HCT116 (cell line): ENCODE measurements at regions not wholly inside any gene's neighbourhood (a gene's known extent, or its start where the extent isn't known, plus 50 kb on each side); places are given as distances from the start of the nearest gene placed in this dataset.

Source experiments
- ATAC-seq: fragments of 200-7000 bp; cut with Tn5 transposase; 2 replicates; pipeline ENCODE4 v1.9.1; 2020; ENCODE audit warnings: mild to moderate bottlenecking, moderate library complexity
- BruUV-seq: library from RNA; stranded (reverse); fragments of 400-500 nt; replicated peaks from 2 replicates; lab custom pipeline; 2021; lab: Mats Ljungman, UMichigan
- CTCF ChIA-PET: fragments of 300-600 bp; sonication (Branson Sonifier 250); formaldehyde crosslinking; loops from one replicate; lab custom pipeline; 2021; ENCODE audit warnings: antibody characterized with exemption; lab: Charles Lee
- POLR2A ChIA-PET: fragments of 300-600, 350-600 bp; sonication (Branson Sonifier 250); formaldehyde crosslinking; loops from one replicate; lab custom pipeline; 2021; ENCODE audit warnings: antibody characterized with exemption; lab: Charles Lee
- RAD21 ChIA-PET, 2 experiments: fragments of 300-600 bp; sonication (Branson Sonifier 250); formaldehyde crosslinking; loops; one replicate each; lab custom pipeline; 2023; ENCODE audit warnings: low total read pairs in 2 of 2; ENCODE audit not compliant: uncharacterized antibody in 2 of 2, unreplicated experiment in 2 of 2, low non-redundant PET in 1 of 2; lab: Charles Lee
- DNase-seq: peaks from one replicate; pipeline ENCODE4 v3.0.0-alpha.2; 2010; ENCODE audit warnings: low read depth, low spot score
- H2AFZ ChIP-seq: fragments of 200-600 bp; shearing (Covaris generic), sonication (generic); 2 replicates; pipeline ENCODE4 v1.6.1; 2017; ENCODE audit warnings: low read depth, mixed run types, mixed read lengths, antibody characterized with exemption, low read length; ENCODE audit not compliant: poor library complexity, severe bottlenecking
- H3K27ac ChIP-seq: 2 replicates; pipeline ENCODE4 v1.5.1; 2012; ENCODE audit warnings: low read depth, low read length
- H3K27me3 ChIP-seq: fragments of 200-600 bp; sonication (generic); 2 replicates; pipeline ENCODE4 v1.6.1; 2016; ENCODE audit warnings: mixed run types, low read length, mixed read lengths; ENCODE audit not compliant: insufficient read depth
- H3K36me3 ChIP-seq, 2 experiments: fragments of 200-500 bp in 1 of 2; fragments of 200-600 bp in 1 of 2; sonication (Bioruptor generic) in 1 of 2; sonication (generic) in 1 of 2; 2 replicates each; pipeline versions ENCODE4 v1.5.1 to v1.6.1; 2014 to 2016; ENCODE audit warnings: low read length in 2 of 2, inconsistent platforms in 1 of 2, mixed read lengths in 1 of 2, mixed run types in 1 of 2; ENCODE audit not compliant: insufficient read depth in 2 of 2, control insufficient read depth in 1 of 2
- H3K4me1 ChIP-seq, 2 experiments: fragments of 200-600 bp in 1 of 2; sonication (generic) in 1 of 2; 2 replicates each; pipeline versions ENCODE4 v1.5.1 to v1.6.1; 2012 to 2017; ENCODE audit warnings: low read length in 2 of 2, inconsistent platforms in 1 of 2, mild to moderate bottlenecking in 1 of 2, mixed read lengths in 1 of 2, mixed run types in 1 of 2, moderate library complexity in 1 of 2; ENCODE audit not compliant: insufficient read depth in 2 of 2, control insufficient read depth in 1 of 2
- H3K4me2 ChIP-seq: fragments of 200-600 bp; sonication (generic); 2 replicates; pipeline ENCODE4 v1.6.1; 2017; ENCODE audit warnings: mixed run types, low read length, mixed read lengths
- H3K4me3 ChIP-seq, 2 experiments: fragments of 200-600 bp in 1 of 2; sonication (generic) in 1 of 2; replicated peaks in 1 of 2; 2 replicates each; pipeline ENCODE4 v1.5.1; 2011 to 2016; ENCODE audit warnings: low read length in 2 of 2, control low read depth in 1 of 2, low read depth in 1 of 2, mild to moderate bottlenecking in 1 of 2, mixed read lengths in 1 of 2, mixed run types in 1 of 2
- H3K79me2 ChIP-seq: fragments of 200-600 bp; sonication (generic); 2 replicates; pipeline ENCODE4 v1.6.1; 2017; ENCODE audit warnings: mild to moderate bottlenecking, mixed run types, low read length, moderate library complexity, mixed read lengths; ENCODE audit not compliant: insufficient read depth
- H3K9ac ChIP-seq: fragments of 200-600 bp; sonication (generic); 2 replicates; pipeline ENCODE4 v1.6.1; 2016; ENCODE audit warnings: low read length, mixed read lengths
- H3K9me2 ChIP-seq: fragments of 200-600 bp; sonication (generic), shearing (Covaris generic); 2 replicates; pipeline ENCODE4 v1.6.1; 2017; ENCODE audit warnings: mixed run types, mild to moderate bottlenecking, moderate library complexity; ENCODE audit not compliant: insufficient read depth
- H3K9me3 ChIP-seq, 2 experiments: fragments of 200-500 bp in 1 of 2; fragments of 200-600 bp in 1 of 2; sonication (Bioruptor generic) in 1 of 2; sonication (generic) in 1 of 2; 2 replicates each; pipeline ENCODE4 v1.6.1; 2014 to 2017; ENCODE audit warnings: low read length in 2 of 2, mixed read lengths in 2 of 2, inconsistent platforms in 1 of 2, low read depth in 1 of 2, mild to moderate bottlenecking in 1 of 2, mixed run types in 1 of 2, moderate library complexity in 1 of 2; ENCODE audit not compliant: control insufficient read depth in 1 of 2, insufficient read depth in 1 of 2
- H4K20me1 ChIP-seq: fragments of 200-600 bp; sonication (generic), shearing (Covaris generic); 2 replicates; pipeline ENCODE4 v1.6.1; 2017; ENCODE audit warnings: mixed run types, mild to moderate bottlenecking, moderate library complexity; ENCODE audit not compliant: insufficient read depth
- ATF3 ChIP-seq: IDR thresholded peaks from 2 replicates; pipeline ENCODE4 v1.6.1; 2012
- CEBPB ChIP-seq: IDR thresholded peaks from 2 replicates; pipeline ENCODE4 v1.6.1; 2012; ENCODE audit warnings: low read depth
- EGR1 ChIP-seq: IDR thresholded peaks from 2 replicates; pipeline ENCODE4 v1.6.1; 2012; ENCODE audit warnings: low read depth
- FOSL1 ChIP-seq: IDR thresholded peaks from 2 replicates; pipeline ENCODE4 v1.6.1; 2012; ENCODE audit warnings: low read depth
- JUND ChIP-seq: IDR thresholded peaks from 2 replicates; pipeline ENCODE4 v1.6.1; 2012
- POLR2A ChIP-seq: IDR thresholded peaks from 2 replicates; pipeline ENCODE4 v1.7.0; 2011; ENCODE audit warnings: borderline replicate concordance; ENCODE audit not compliant: insufficient read depth, insufficient read length; ENCODE audit errors: extremely low read depth
- RAD21 ChIP-seq: IDR thresholded peaks from 2 replicates; pipeline ENCODE4 v1.6.1; 2012; ENCODE audit warnings: low read depth, mild to moderate bottlenecking
- SIN3A ChIP-seq: IDR thresholded peaks from 2 replicates; pipeline ENCODE4 v1.6.1; 2012; ENCODE audit warnings: low read depth
- SRF ChIP-seq: IDR thresholded peaks from 2 replicates; pipeline ENCODE4 v1.6.1; 2012; ENCODE audit warnings: low read depth
- TCF7L2 ChIP-seq: IDR thresholded peaks from 2 replicates; pipeline ENCODE4 v1.7.0; 2011; ENCODE audit warnings: borderline replicate concordance, inconsistent platforms; ENCODE audit not compliant: insufficient read depth, insufficient read length; ENCODE audit errors: extremely low read depth
- YY1 ChIP-seq: IDR thresholded peaks from 2 replicates; pipeline ENCODE4 v1.6.1; 2011; ENCODE audit warnings: low read length, low read depth, moderate library complexity, mild to moderate bottlenecking; ENCODE audit not compliant: insufficient replicate concordance; ENCODE audit errors: extremely low read depth
- ZBTB33 ChIP-seq: IDR thresholded peaks from 2 replicates; pipeline ENCODE4 v1.6.1; 2011; ENCODE audit warnings: mild to moderate bottlenecking, low read length, moderate library complexity; ENCODE audit not compliant: insufficient replicate concordance; ENCODE audit errors: extremely low read depth
- ZFX ChIP-seq: fragments of 450-650 bp; IDR thresholded peaks from 2 replicates; pipeline ENCODE4 v1.6.1; 2017
- intact Hi-C: fragments of 100-400 bp; cut with micrococcal nuclease; formaldehyde crosslinking; loops from 2 replicates; pipeline ENCODE4 v1.10.0; 2022
- TF ChIP-seq, protein P1 (sequence below), 3 experiments: fragments of 200-600 bp in 1 of 3; sonication (generic) in 1 of 3; IDR thresholded peaks in 2 of 3; conservative IDR thresholded peaks in 1 of 3; 2 replicates each; pipeline ENCODE4 v1.5.1; 2012 to 2017; ENCODE audit warnings: low read depth in 2 of 3, low read length in 2 of 3, antibody characterized with exemption in 1 of 3, borderline replicate concordance in 1 of 3, control low read depth in 1 of 3, mild to moderate bottlenecking in 1 of 3, mixed read lengths in 1 of 3, mixed run types in 1 of 3, moderate library complexity in 1 of 3; ENCODE audit not compliant: insufficient read depth in 1 of 3
- TF ChIP-seq, protein P2 (sequence below): IDR thresholded peaks from 2 replicates; pipeline ENCODE4 v1.6.1; 2012; ENCODE audit warnings: low read depth

- no peak overlapping the region for H3K4me3 ChIP-seq
- no peaks in the 10 kb centered on the region for H3K79me2 ChIP-seq
- DNase-seq (no peak), ATAC-seq (peak; percentile 51)
- intact Hi-C loops = no loop called here
- H3K9ac ChIP-seq = no peak overlapping the region
- peaks cover 4 to 15% of the 10 kb centered on the region in 2 experiments; a peak in 3 of 4 replicates for H3K4me1 ChIP-seq
- TF ChIP-seq, protein P1, sequence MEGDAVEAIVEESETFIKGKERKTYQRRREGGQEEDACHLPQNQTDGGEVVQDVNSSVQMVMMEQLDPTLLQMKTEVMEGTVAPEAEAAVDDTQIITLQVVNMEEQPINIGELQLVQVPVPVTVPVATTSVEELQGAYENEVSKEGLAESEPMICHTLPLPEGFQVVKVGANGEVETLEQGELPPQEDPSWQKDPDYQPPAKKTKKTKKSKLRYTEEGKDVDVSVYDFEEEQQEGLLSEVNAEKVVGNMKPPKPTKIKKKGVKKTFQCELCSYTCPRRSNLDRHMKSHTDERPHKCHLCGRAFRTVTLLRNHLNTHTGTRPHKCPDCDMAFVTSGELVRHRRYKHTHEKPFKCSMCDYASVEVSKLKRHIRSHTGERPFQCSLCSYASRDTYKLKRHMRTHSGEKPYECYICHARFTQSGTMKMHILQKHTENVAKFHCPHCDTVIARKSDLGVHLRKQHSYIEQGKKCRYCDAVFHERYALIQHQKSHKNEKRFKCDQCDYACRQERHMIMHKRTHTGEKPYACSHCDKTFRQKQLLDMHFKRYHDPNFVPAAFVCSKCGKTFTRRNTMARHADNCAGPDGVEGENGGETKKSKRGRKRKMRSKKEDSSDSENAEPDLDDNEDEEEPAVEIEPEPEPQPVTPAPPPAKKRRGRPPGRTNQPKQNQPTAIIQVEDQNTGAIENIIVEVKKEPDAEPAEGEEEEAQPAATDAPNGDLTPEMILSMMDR (IDR thresholded peaks at IDR 0.05 in 2 of 3, conservative IDR thresholded peaks at IDR 0.05 in 1 of 3; ENCODE audit: borderline replicate concordance in 1 of 3, insufficient read depth in 1 of 3, low read depth in 2 of 3, low read length in 2 of 3) = no peak
- TF ChIP-seq EGR1 (no peak), ATF3 (no peak), TCF7L2 (no peak), YY1 (no peak), CEBPB (no peak), RAD21 (no peak), SIN3A (no peak), ZBTB33 (no peak), ZFX (no peak), SRF (no peak), JUND (no peak), FOSL1 (no peak), POLR2A (no peak)
- TF ChIP-seq, protein P2, sequence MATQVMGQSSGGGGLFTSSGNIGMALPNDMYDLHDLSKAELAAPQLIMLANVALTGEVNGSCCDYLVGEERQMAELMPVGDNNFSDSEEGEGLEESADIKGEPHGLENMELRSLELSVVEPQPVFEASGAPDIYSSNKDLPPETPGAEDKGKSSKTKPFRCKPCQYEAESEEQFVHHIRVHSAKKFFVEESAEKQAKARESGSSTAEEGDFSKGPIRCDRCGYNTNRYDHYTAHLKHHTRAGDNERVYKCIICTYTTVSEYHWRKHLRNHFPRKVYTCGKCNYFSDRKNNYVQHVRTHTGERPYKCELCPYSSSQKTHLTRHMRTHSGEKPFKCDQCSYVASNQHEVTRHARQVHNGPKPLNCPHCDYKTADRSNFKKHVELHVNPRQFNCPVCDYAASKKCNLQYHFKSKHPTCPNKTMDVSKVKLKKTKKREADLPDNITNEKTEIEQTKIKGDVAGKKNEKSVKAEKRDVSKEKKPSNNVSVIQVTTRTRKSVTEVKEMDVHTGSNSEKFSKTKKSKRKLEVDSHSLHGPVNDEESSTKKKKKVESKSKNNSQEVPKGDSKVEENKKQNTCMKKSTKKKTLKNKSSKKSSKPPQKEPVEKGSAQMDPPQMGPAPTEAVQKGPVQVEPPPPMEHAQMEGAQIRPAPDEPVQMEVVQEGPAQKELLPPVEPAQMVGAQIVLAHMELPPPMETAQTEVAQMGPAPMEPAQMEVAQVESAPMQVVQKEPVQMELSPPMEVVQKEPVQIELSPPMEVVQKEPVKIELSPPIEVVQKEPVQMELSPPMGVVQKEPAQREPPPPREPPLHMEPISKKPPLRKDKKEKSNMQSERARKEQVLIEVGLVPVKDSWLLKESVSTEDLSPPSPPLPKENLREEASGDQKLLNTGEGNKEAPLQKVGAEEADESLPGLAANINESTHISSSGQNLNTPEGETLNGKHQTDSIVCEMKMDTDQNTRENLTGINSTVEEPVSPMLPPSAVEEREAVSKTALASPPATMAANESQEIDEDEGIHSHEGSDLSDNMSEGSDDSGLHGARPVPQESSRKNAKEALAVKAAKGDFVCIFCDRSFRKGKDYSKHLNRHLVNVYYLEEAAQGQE = no peak
- BruUV-seq = no TSS peak
- 0 out of 2 replicates have a peak overlapping the region, but pooled peaks have one; percentile 0 for H3K4me2 ChIP-seq
- H3K9me2 ChIP-seq = no peaks in the 10 kb centered on the region
- no peaks in the 10 kb centered on the region for H3K27me3 ChIP-seq
- ChIA-PET POLR2A (no interaction called here), RAD21 (no interaction called here), CTCF (no interaction called here)
- H4K20me1 ChIP-seq = no peaks in the 10 kb centered on the region
- no peaks in the 10 kb centered on the region for H3K9me3 ChIP-seq
- H2AFZ ChIP-seq = no peak overlapping the region
- H3K36me3 ChIP-seq = no peaks in the 10 kb centered on the region
- no peak overlapping the region for H3K27ac ChIP-seq
These were observed 280.6 kb upstream of the SFSWAP start for GRCh38 chr12:131430158-131430742.
